Right atrium auricular region (tissue), 2 donors: ENCODE measurements at regions not wholly inside any gene's neighbourhood (a gene's known extent, or its start where the extent isn't known, plus 50 kb on each side); places are given as distances from the start of the nearest gene placed in this dataset.

ENCODE experiments used
- DNase-seq: peaks from one replicate; pipeline ENCODE4 v3.0.0-alpha.2; 2019; ENCODE audit warnings: low spot score
- H3K27ac ChIP-seq, 2 donors: fragments of 200-600 bp; sonication (generic); 1 replicate in 1 of 2; 2 replicates in 1 of 2; pipeline ENCODE4 v1.5.1; 2016 to 2019
- H3K27me3 ChIP-seq, 2 donors: fragments of 200-600 bp; sonication (generic); one replicate each; pipeline versions ENCODE4 v1.5.1 to v1.6.0; 2017 to 2019
- H3K36me3 ChIP-seq: fragments of 200-600 bp; sonication (generic); one replicate; pipeline ENCODE4 v1.5.1; 2016
- H3K4me1 ChIP-seq, 2 donors: fragments of 200-600 bp; sonication (generic); one replicate each; pipeline versions ENCODE4 v1.5.1 to v1.6.0; 2017 to 2019
- H3K4me3 ChIP-seq, 2 donors: fragments of 200-600 bp; sonication (generic); 1 replicate in 1 of 2; 2 replicates in 1 of 2; pipeline ENCODE4 v1.5.1; 2017 to 2019; ENCODE audit warnings: mild to moderate bottlenecking in 1 of 2, moderate library complexity in 1 of 2
- H3K9me3 ChIP-seq, 2 donors: fragments of 200-600 bp; sonication (generic); one replicate each; pipeline ENCODE4 v1.5.1; 2019
- TF ChIP-seq, protein P1 (sequence below), 2 donors: fragments of 200-600 bp; sonication (generic); IDR thresholded peaks; one replicate each; pipeline ENCODE4 v1.5.1; 2019; ENCODE audit warnings: antibody characterized with exemption in 2 of 2

DNA sequence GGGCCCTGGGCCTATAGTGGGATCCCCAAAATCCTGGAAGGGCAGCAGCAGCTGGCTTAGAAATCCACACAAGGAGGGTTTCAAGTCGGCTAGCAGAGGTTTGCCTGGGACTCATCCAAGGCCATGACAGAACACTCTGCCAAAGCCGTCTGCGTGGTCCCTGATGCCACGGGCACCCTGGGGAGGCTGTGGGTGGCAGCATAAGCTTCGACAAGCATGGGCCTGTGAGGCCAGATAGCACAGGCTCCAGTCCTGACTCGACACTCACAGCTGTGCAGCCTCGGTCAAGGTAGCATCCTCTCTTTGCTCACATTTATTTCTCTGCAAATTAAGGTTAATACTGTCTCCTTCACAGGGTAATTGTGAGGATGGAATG, 138.3 kb downstream of the JCAD start:
- Histone ChIP-seq H3K4me3 (no peak overlapping the region), H3K27ac (no peak overlapping the region), H3K27me3 (no peaks in the 10 kb centered on the region), H3K4me1 (no peaks in the 10 kb centered on the region), H3K9me3 (no peaks in the 10 kb centered on the region), H3K36me3 (no peaks in the 10 kb centered on the region)
- DNase-seq: no peak
- TF ChIP-seq, protein P1, sequence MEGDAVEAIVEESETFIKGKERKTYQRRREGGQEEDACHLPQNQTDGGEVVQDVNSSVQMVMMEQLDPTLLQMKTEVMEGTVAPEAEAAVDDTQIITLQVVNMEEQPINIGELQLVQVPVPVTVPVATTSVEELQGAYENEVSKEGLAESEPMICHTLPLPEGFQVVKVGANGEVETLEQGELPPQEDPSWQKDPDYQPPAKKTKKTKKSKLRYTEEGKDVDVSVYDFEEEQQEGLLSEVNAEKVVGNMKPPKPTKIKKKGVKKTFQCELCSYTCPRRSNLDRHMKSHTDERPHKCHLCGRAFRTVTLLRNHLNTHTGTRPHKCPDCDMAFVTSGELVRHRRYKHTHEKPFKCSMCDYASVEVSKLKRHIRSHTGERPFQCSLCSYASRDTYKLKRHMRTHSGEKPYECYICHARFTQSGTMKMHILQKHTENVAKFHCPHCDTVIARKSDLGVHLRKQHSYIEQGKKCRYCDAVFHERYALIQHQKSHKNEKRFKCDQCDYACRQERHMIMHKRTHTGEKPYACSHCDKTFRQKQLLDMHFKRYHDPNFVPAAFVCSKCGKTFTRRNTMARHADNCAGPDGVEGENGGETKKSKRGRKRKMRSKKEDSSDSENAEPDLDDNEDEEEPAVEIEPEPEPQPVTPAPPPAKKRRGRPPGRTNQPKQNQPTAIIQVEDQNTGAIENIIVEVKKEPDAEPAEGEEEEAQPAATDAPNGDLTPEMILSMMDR (IDR thresholded peaks at IDR 0.05): no peak

DNA sequence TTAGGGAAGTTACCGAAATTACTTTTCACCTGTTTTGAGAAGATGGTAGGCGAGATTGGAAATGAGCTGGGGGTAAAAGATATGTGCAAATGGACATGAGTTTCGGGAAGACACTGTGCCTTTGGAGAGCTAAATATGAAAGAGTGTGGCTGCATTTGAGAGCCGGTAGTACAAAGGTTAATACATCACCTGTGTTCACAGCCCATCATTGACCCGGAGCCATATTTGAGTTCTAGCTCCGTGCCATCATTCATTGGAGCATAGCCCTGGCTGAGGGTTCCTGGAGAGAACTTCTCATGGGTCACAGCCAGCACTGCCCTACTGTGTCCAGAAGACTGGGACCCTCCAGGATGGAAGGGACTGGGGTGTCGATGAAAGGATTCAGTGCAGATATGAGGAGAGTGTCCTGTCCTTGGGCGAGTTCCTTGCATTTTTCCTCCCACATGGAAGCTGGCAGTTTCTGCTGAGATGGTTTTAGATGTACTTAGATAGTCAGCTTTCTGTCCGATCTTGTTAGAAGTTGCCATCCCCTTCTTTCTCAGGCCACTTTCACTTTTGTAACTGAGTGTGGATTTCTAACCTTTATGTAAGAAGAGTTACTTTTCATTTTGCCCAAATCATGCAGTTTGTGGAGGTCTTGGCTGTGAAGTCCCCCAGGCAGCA, 138.8 kb downstream of the JCAD start:
- no peak overlapping the region for H3K4me3 ChIP-seq
- H3K4me1 ChIP-seq: no peaks in the 10 kb centered on the region
- no peaks in the 10 kb centered on the region for H3K27me3 ChIP-seq
- H3K36me3 ChIP-seq: no peaks in the 10 kb centered on the region
- H3K27ac ChIP-seq: no peak overlapping the region
- DNase-seq: no peak
- H3K9me3 ChIP-seq: no peaks in the 10 kb centered on the region
- TF ChIP-seq, protein P1 (IDR thresholded peaks at IDR 0.05): no peak

DNA sequence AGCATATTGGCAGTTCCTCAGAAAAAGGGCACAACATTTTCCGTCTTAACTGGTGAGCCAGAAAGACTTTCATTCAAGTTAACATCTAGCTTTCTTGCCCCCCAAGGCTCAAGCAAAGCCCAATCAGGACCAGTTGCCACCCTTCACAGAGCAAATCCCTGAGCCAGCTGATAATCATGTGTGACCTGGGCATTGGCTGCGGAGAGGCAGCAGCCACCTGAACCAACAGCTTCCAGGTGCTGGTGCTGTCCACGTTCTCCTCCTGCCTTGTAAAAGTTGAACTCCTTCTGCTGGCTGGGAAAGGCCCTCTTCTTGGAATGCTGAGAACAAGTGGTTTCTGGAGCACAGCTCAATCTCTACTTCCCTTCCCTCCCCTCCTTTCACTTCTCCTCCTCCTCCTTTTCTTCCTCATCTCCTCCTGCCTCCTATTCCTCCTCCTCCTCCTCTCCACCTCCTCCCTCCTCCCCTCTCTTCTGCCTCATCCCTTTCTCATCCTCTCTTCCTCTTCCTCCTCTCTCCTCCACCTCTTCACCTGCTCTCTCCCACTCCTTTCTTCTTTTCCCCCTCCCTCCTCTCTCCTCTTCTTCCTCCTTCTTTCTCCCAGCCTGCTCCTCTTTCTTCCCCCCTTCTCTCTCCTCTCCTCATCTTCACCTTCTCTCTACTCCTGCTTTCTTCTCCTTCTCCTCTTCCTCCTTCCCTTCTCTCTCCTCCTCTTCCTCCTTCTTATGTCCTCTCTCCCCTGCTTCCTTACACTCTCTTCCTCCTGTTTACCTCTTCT, 140.6 kb downstream of the JCAD start:
- Histone ChIP-seq H3K27me3 (no peaks in the 10 kb centered on the region), H3K4me3 (no peak overlapping the region), H3K4me1 (no peaks in the 10 kb centered on the region), H3K36me3 (no peaks in the 10 kb centered on the region), H3K27ac (no peak overlapping the region), H3K9me3 (no peaks in the 10 kb centered on the region)
- TF ChIP-seq, protein P1 (IDR thresholded peaks at IDR 0.05): no peak
- DNase-seq: no peak

DNA sequence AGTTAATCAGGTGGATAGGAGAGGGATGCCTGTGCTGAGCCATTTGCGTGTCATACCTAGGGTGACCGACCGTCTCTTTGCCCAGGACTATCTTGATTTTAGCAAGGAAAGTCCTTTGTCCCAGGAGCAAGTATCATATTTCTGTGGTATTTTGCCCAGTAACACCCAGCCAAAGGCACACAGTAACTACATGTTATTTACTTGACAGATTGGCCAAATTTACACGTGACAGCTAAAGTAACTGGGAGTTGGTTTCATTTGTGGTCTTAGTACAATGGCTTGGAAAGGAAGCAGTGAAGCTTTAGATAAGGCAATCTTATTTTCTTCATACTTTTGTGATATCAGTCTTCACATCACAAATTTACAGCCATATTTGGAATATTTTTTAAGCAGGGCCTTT, 142.1 kb downstream of the JCAD start:
- no peak overlapping the region for H3K27ac ChIP-seq
- H3K4me3 ChIP-seq: no peak overlapping the region
- H3K4me1 ChIP-seq: no peaks in the 10 kb centered on the region
- no peaks in the 10 kb centered on the region for H3K36me3 ChIP-seq
- TF ChIP-seq, protein P1 (IDR thresholded peaks at IDR 0.05): no peak
- DNase-seq: no peak
- H3K9me3 ChIP-seq: no peaks in the 10 kb centered on the region
- H3K27me3 ChIP-seq: no peaks in the 10 kb centered on the region

DNA sequence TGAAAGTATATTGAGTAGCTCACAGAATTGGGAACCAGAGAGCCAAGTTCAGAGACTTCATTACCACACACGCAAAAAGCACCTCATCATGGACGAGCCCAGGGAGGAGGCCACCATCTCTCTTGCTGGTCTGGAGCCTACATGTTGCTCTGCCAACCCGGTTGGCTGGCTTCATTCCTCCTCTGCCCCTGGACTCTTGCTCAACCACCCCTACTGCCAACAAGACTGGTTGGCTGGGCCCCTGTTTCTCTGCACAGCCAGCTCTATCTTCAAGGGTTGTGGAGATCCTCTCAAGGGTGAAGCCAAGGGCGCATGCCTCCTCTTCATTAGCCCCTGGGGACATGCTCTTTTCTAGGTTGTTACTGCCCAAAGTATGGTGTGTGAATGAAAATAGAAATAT, 142.7 kb downstream of the JCAD start:
- H3K4me3 ChIP-seq: no peak overlapping the region
- no peaks in the 10 kb centered on the region for H3K27me3 ChIP-seq
- no peak overlapping the region for H3K27ac ChIP-seq
- no peaks in the 10 kb centered on the region for H3K4me1 ChIP-seq
- no peaks in the 10 kb centered on the region for H3K36me3 ChIP-seq
- no peak for DNase-seq
- H3K9me3 ChIP-seq: no peaks in the 10 kb centered on the region
- TF ChIP-seq, protein P1 (IDR thresholded peaks at IDR 0.05): no peak
